ENCODE measurements at regions not wholly inside any gene's neighbourhood (a gene's known extent, or its start where the extent isn't known, plus 50 kb on each side); places are given as distances from the start of the nearest gene placed in this dataset.

- no peaks in the 10 kb centered on the region for H3K36me3 ChIP-seq (ENCODE audit: control insufficient read depth in 4 of 4, insufficient read depth in 4 of 4, low read length in 4 of 4)
- DNase-seq, result peak in 2 of 3 donors; percentile 21 to 58
- ATAC-seq (ENCODE audit: insufficient read depth, low FRiP score), result no peak
- WGBS, 2 donors, result 61 to 74% methylated on average over 14 of the region's 14 CpGs
- no peak overlapping the region for H3K9ac ChIP-seq (ENCODE audit: insufficient read depth in 1 of 2, low read length in 2 of 2)
- TF ChIP-seq, protein P1, sequence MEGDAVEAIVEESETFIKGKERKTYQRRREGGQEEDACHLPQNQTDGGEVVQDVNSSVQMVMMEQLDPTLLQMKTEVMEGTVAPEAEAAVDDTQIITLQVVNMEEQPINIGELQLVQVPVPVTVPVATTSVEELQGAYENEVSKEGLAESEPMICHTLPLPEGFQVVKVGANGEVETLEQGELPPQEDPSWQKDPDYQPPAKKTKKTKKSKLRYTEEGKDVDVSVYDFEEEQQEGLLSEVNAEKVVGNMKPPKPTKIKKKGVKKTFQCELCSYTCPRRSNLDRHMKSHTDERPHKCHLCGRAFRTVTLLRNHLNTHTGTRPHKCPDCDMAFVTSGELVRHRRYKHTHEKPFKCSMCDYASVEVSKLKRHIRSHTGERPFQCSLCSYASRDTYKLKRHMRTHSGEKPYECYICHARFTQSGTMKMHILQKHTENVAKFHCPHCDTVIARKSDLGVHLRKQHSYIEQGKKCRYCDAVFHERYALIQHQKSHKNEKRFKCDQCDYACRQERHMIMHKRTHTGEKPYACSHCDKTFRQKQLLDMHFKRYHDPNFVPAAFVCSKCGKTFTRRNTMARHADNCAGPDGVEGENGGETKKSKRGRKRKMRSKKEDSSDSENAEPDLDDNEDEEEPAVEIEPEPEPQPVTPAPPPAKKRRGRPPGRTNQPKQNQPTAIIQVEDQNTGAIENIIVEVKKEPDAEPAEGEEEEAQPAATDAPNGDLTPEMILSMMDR (IDR thresholded peaks at IDR 0.05; ENCODE audit: control extremely low read depth, extremely low read depth), result no peak
- H3K4me1 ChIP-seq (ENCODE audit: control insufficient read depth in 5 of 5, insufficient read depth in 5 of 5, low read length in 5 of 5), result peaks cover 0 to 2% (median 0%) of the 10 kb centered on the region in 5 donors
- no peaks in the 10 kb centered on the region for H3K9me3 ChIP-seq (ENCODE audit: control insufficient read depth in 4 of 4, insufficient read depth in 3 of 4, low read length in 3 of 4)
- no peaks in the 10 kb centered on the region for H3K27me3 ChIP-seq (ENCODE audit: control insufficient read depth in 3 of 3, insufficient read depth in 3 of 3, low read length in 2 of 3)
- H3K4me3 ChIP-seq, result no peak overlapping the region
- H3K27ac ChIP-seq (ENCODE audit: low read depth in 1 of 2, low read length in 1 of 2), result no peak overlapping the region
Measured at GRCh38 chr1:14108356-14109275, 408.6 kb downstream of the PRDM2 start.

DNA sequence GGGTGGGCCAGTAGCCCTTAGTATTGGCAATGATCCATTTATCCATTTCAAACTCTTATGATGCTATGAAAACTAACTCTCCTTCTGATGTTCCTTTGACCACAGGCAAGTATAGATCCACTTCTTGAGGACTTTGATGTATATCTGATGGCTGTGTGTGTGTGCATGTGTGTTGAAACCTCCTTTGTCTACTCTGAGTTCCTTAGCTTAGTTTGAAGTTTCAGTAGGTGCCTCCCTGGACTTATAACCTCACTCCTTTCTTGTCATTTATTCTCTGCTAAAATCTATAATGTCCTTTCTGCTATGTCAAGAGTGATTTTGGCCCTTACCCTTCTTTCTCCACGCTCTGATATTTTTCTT lies 409.3 kb downstream of the PRDM2 start:
- H3K4me1 ChIP-seq (ENCODE audit: control insufficient read depth in 5 of 5, insufficient read depth in 5 of 5, low read length in 5 of 5), result peaks cover 0 to 2% (median 0%) of the 10 kb centered on the region in 5 donors
- TF ChIP-seq, protein P1 (IDR thresholded peaks at IDR 0.05; ENCODE audit: control extremely low read depth, extremely low read depth), result no peak
- DNase-seq, result no peak
- no peak overlapping the region for H3K4me3 ChIP-seq
- H3K36me3 ChIP-seq (ENCODE audit: control insufficient read depth in 4 of 4, insufficient read depth in 4 of 4, low read length in 4 of 4), result no peaks in the 10 kb centered on the region
- no peaks in the 10 kb centered on the region for H3K9me3 ChIP-seq (ENCODE audit: control insufficient read depth in 4 of 4, insufficient read depth in 3 of 4, low read length in 3 of 4)
- ATAC-seq (ENCODE audit: insufficient read depth, low FRiP score), result no peak
- no peak overlapping the region for H3K27ac ChIP-seq (ENCODE audit: low read depth in 1 of 2, low read length in 1 of 2)
- no peak overlapping the region for H3K9ac ChIP-seq (ENCODE audit: insufficient read depth in 1 of 2, low read length in 2 of 2)
- WGBS, 2 donors, result 76 to 95% methylated on average over 1 of the region's 1 CpG
- no peaks in the 10 kb centered on the region for H3K27me3 ChIP-seq (ENCODE audit: control insufficient read depth in 3 of 3, insufficient read depth in 3 of 3, low read length in 2 of 3)

GRCh38 chr1:14110040-14110439 lies 410.1 kb downstream of the PRDM2 start:
- ATAC-seq (ENCODE audit: insufficient read depth, low FRiP score), result no peak
- H3K27me3 ChIP-seq (ENCODE audit: control insufficient read depth in 3 of 3, insufficient read depth in 3 of 3, low read length in 2 of 3), result no peaks in the 10 kb centered on the region
- no peaks in the 10 kb centered on the region for H3K36me3 ChIP-seq (ENCODE audit: control insufficient read depth in 4 of 4, insufficient read depth in 4 of 4, low read length in 4 of 4)
- H3K9me3 ChIP-seq (ENCODE audit: control insufficient read depth in 4 of 4, insufficient read depth in 3 of 4, low read length in 3 of 4), result no peaks in the 10 kb centered on the region
- H3K9ac ChIP-seq (ENCODE audit: insufficient read depth in 1 of 2, low read length in 2 of 2), result no peak overlapping the region
- peaks cover 0 to 2% (median 0%) of the 10 kb centered on the region in 5 donors for H3K4me1 ChIP-seq (ENCODE audit: control insufficient read depth in 5 of 5, insufficient read depth in 5 of 5, low read length in 5 of 5)
- H3K4me3 ChIP-seq, result no peak overlapping the region
- TF ChIP-seq, protein P1 (IDR thresholded peaks at IDR 0.05; ENCODE audit: control extremely low read depth, extremely low read depth), result no peak
- peak in 2 of 3 donors; percentile 36 to 73 for DNase-seq
- whole genome bisulfite sequencing, 2 donors, result 74 to 90% methylated on average over 2 of the region's 2 CpGs
- no peak overlapping the region for H3K27ac ChIP-seq (ENCODE audit: low read depth in 1 of 2, low read length in 1 of 2)
